OCI-LY7 (cell line): ENCODE measurements at regions not wholly inside any gene's neighbourhood (a gene's known extent, or its start where the extent isn't known, plus 50 kb on each side); places are given as distances from the start of the nearest gene placed in this dataset.

Experiments used
- BruUV-seq: library from RNA; stranded (reverse); fragments of 400-500 nt; replicated peaks from 2 replicates; lab custom pipeline; 2021; lab: Mats Ljungman, UMichigan
- CTCF ChIA-PET: fragments of 300-600 bp; sonication (Branson Sonifier 250); formaldehyde crosslinking; loops from one replicate; lab custom pipeline; 2022; ENCODE audit warnings: antibody characterized with exemption; ENCODE audit not compliant: unreplicated experiment; lab: Charles Lee
- POLR2A ChIA-PET: fragments of 300-600 bp; sonication (Branson Sonifier 250); formaldehyde crosslinking; loops from one replicate; lab custom pipeline; 2022; ENCODE audit warnings: antibody characterized with exemption; lab: Charles Lee
- DNase-seq: peaks from one replicate; pipeline ENCODE4 v3.0.0-alpha.2; 2015; ENCODE audit warnings: low spot score
- H2AFZ ChIP-seq: fragments of 200-600 bp; sonication (generic), shearing (Covaris generic); 2 replicates; pipeline ENCODE4 v1.6.1; 2014; ENCODE audit warnings: mild to moderate bottlenecking, antibody characterized with exemption, low read length, moderate library complexity
- H3K27ac ChIP-seq: fragments of 200-600 bp; sonication (generic); 2 replicates; pipeline ENCODE4 v1.5.1; 2014; ENCODE audit warnings: mixed run types, low read depth, mild to moderate bottlenecking, moderate library complexity, low read length, inconsistent platforms; ENCODE audit not compliant: poor library complexity, severe bottlenecking
- H3K36me3 ChIP-seq: fragments of 200-600 bp; sonication (generic); 2 replicates; pipeline ENCODE4 v1.6.1; 2014; ENCODE audit warnings: mild to moderate bottlenecking, antibody characterized with exemption, low read length, moderate library complexity, mixed read lengths; ENCODE audit not compliant: insufficient read depth
- H3K4me1 ChIP-seq: fragments of 200-600 bp; sonication (generic); 2 replicates; pipeline ENCODE4 v1.5.1; 2014; ENCODE audit warnings: mild to moderate bottlenecking, low read length; ENCODE audit not compliant: insufficient read depth, poor library complexity, severe bottlenecking
- H3K4me2 ChIP-seq: fragments of 200-600 bp; sonication (generic); 2 replicates; pipeline ENCODE4 v1.6.1; 2014; ENCODE audit warnings: mild to moderate bottlenecking, low read length
- H3K4me3 ChIP-seq: fragments of 200-600 bp; sonication (generic); 2 replicates; pipeline ENCODE4 v1.5.1; 2014; ENCODE audit warnings: mild to moderate bottlenecking, low read depth, low read length; ENCODE audit not compliant: poor library complexity, severe bottlenecking
- H3K79me2 ChIP-seq: fragments of 200-600 bp; sonication (generic); 2 replicates; pipeline ENCODE4 v1.6.1; 2016; ENCODE audit warnings: low read depth, mild to moderate bottlenecking, low read length, moderate library complexity, mixed read lengths; ENCODE audit not compliant: insufficient read depth
- H3K9me2 ChIP-seq: fragments of 200-600 bp; sonication (generic); 2 replicates; pipeline ENCODE4 v1.6.1; 2016; ENCODE audit warnings: mild to moderate bottlenecking, low read length, mixed read lengths; ENCODE audit not compliant: insufficient read depth
- H3K9me3 ChIP-seq: fragments of 200-600 bp; sonication (generic); 2 replicates; pipeline ENCODE4 v1.6.1; 2014; ENCODE audit warnings: mild to moderate bottlenecking, mixed run types, low read length, mixed read lengths
- H4K20me1 ChIP-seq: fragments of 200-600 bp; sonication (generic); 2 replicates; pipeline ENCODE4 v1.6.1; 2014; ENCODE audit warnings: mild to moderate bottlenecking, antibody characterized with exemption, low read length, moderate library complexity, mixed read lengths; ENCODE audit not compliant: insufficient read depth
- EZH2phosphoT487 ChIP-seq: fragments of 200-600 bp; sonication (generic); IDR thresholded peaks from 2 replicates; pipeline ENCODE4 v1.6.1; 2018; ENCODE audit warnings: low read depth, borderline replicate concordance, mild to moderate bottlenecking, mixed run types, antibody characterized with exemption, low read length, moderate library complexity, mixed read lengths
- intact Hi-C: fragments of 100-400 bp; cut with micrococcal nuclease; formaldehyde crosslinking; loops from one replicate; pipeline ENCODE4 v1.10.0; 2022; ENCODE audit not compliant: unreplicated experiment
- TF ChIP-seq, protein P1 (sequence below): fragments of 200-600 bp; sonication (generic); conservative IDR thresholded peaks from 2 replicates; pipeline ENCODE4 v1.5.1; 2014; ENCODE audit warnings: mild to moderate bottlenecking, antibody characterized with exemption, low read length, moderate library complexity, mixed read lengths

DNA sequence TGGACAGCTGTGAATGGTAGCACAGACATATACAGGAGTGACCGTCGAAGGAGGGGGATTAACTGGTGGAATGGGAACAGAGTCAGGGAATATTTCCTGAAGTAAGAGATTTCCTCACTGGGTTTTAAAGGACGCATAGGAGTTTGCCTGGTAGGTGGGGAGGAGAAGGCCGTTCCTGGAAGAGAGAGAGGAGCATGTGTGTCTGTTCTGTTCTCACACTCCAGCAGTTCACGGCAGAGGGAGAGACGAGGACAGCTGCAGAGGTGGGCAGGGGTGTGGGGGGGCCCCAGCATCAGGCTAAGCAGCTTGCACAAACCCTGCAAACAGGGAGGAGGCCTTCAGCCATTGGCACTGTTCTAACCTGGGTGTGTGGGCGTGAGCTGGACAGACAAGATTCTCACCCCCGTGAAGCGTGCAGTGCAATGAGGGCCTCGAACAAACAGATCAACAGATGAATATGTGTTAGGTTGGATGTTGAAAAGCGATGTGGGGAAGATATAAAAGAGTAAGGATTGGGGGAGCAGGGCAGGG, 85.3 kb upstream of the GSE1 start:
- H3K4me2 ChIP-seq = no peak overlapping the region
- intact Hi-C loops = loop anchor here (2.0 kb wide), 1 partner anchor 27 kb away; no protein-coding TSS in a partner anchor
- no TSS peak for BruUV-seq

DNA sequence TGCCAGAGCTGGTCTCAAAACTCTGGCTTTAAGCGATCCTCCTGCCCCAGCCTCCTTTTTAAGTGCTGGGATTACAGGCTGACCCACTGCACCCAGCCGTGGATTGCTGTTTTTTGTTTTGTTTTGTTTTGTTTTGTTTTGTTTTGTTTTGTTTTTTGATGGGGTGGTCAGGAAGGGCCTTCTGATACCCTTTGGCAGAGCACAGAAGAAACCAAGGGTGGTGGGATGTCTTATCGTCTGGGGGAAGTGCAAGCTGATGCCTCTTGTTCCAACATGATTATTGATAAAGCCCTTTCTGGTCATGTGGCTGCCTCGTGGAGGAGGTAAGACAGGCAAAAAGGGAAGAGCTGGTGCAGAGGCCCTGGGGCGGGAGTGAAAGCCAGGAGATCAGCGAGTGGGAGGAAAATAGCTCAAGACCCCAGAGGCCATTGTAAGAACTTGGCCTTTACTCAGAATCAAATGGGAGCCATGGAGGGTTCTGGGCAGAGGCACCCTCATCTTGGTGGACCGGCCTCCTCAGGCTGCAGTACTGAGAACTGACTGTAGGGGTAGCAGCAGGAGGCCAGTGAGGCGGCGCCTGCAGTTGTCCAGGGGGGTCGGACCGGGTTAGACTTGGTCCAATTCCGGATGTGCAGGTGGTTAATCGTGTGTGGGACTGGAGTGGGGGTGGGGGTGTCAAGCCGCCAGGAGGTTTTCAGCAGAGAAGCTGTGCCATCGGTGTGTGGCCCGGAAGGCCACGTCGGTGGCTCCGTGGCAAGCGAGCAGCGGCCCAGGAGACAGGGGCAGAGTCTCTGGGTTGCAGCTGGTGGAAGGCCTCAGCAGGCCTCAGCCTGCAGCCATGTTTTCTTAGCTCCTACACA, 84.4 kb upstream of the GSE1 start:
- no TSS peak for BruUV-seq
- no peaks in the 10 kb centered on the region for H4K20me1 ChIP-seq
- TF ChIP-seq, protein P1, sequence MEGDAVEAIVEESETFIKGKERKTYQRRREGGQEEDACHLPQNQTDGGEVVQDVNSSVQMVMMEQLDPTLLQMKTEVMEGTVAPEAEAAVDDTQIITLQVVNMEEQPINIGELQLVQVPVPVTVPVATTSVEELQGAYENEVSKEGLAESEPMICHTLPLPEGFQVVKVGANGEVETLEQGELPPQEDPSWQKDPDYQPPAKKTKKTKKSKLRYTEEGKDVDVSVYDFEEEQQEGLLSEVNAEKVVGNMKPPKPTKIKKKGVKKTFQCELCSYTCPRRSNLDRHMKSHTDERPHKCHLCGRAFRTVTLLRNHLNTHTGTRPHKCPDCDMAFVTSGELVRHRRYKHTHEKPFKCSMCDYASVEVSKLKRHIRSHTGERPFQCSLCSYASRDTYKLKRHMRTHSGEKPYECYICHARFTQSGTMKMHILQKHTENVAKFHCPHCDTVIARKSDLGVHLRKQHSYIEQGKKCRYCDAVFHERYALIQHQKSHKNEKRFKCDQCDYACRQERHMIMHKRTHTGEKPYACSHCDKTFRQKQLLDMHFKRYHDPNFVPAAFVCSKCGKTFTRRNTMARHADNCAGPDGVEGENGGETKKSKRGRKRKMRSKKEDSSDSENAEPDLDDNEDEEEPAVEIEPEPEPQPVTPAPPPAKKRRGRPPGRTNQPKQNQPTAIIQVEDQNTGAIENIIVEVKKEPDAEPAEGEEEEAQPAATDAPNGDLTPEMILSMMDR = peak; percentile 72
- no peak for TF ChIP-seq EZH2phosphoT487
- ChIA-PET CTCF (interaction anchor here (0.9 to 2.3 kb wide), 6 partner anchors 10 to 87 kb away, joined by 3 to 12 read pairs (median 4); no protein-coding TSS in a partner anchor), POLR2A (interaction anchor here (0.9 to 2.0 kb wide), 3 partner anchors 10 to 78 kb away, joined by 3 to 7 read pairs (median 3); no protein-coding TSS in a partner anchor)
- intact Hi-C loops = loop anchor here (1.0 to 2.0 kb wide), 2 partner anchors 26 to 82 kb away; no protein-coding TSS in a partner anchor
- no peak overlapping the region for H3K4me3 ChIP-seq
- H3K79me2 ChIP-seq = no peaks in the 10 kb centered on the region
- H3K4me2 ChIP-seq = no peak overlapping the region
- H3K9me3 ChIP-seq = no peaks in the 10 kb centered on the region
- no peaks in the 10 kb centered on the region for H3K36me3 ChIP-seq
- no peak overlapping the region for H3K27ac ChIP-seq
- no peaks in the 10 kb centered on the region for H3K9me2 ChIP-seq
- H3K4me1 ChIP-seq = peaks cover 21% of the 10 kb centered on the region
- peak; percentile 79 for DNase-seq
- no peak overlapping the region for H2AFZ ChIP-seq

More for the DNA sequence above, 85.3 kb upstream of the GSE1 start:
- POLR2A ChIA-PET = no interaction called here
- H3K79me2 ChIP-seq = no peaks in the 10 kb centered on the region
- no peaks in the 10 kb centered on the region for H3K9me3 ChIP-seq
- no peak overlapping the region for H3K4me3 ChIP-seq
- H3K36me3 ChIP-seq = no peaks in the 10 kb centered on the region
- H4K20me1 ChIP-seq = no peaks in the 10 kb centered on the region
- no peaks in the 10 kb centered on the region for H3K9me2 ChIP-seq
- H2AFZ ChIP-seq = no peak overlapping the region
- TF ChIP-seq, protein P1 = no peak
- no peak for TF ChIP-seq EZH2phosphoT487
- H3K27ac ChIP-seq = no peak overlapping the region
- CTCF ChIA-PET = interaction anchor here (1.7 to 2.3 kb wide), 2 partner anchors 46 to 87 kb away, joined by 3 to 9 read pairs; no protein-coding TSS in a partner anchor
- H3K4me1 ChIP-seq = peaks cover 21% of the 10 kb centered on the region
- no peak for DNase-seq
